Endodermal cell (in vitro differentiated cells): ENCODE measurements at regions not wholly inside any gene's neighbourhood (a gene's known extent, or its start where the extent isn't known, plus 50 kb on each side); places are given as distances from the start of the nearest gene placed in this dataset.

Experiments
- DNase-seq: peaks from one replicate; pipeline ENCODE4 v3.0.0-alpha.2; 2017
- H3K27ac ChIP-seq: 2 replicates; pipeline ENCODE4 v1.5.1; 2013; ENCODE audit warnings: mild to moderate bottlenecking, low read depth, low read length, moderate library complexity
- H3K27me3 ChIP-seq: 2 replicates; pipeline ENCODE4 v1.6.1; 2013; ENCODE audit warnings: mild to moderate bottlenecking, low read length, moderate library complexity; ENCODE audit not compliant: insufficient read depth, control insufficient read depth, poor library complexity, severe bottlenecking
- H3K36me3 ChIP-seq: 2 replicates; pipeline ENCODE4 v1.7.0; 2013; ENCODE audit warnings: mild to moderate bottlenecking, low read length, moderate library complexity; ENCODE audit not compliant: control insufficient read depth, insufficient read depth
- H3K4me1 ChIP-seq: one replicate; pipeline ENCODE4 v1.7.0; 2013; ENCODE audit warnings: low read length; ENCODE audit not compliant: control insufficient read depth, insufficient read depth
- H3K4me3 ChIP-seq: 2 replicates; pipeline ENCODE4 v1.5.1; 2013; ENCODE audit warnings: mild to moderate bottlenecking, low read length, moderate library complexity
- H3K9ac ChIP-seq: 2 replicates; pipeline ENCODE4 v1.6.1; 2013; ENCODE audit warnings: mild to moderate bottlenecking, low read length, moderate library complexity; ENCODE audit not compliant: poor library complexity, severe bottlenecking; ENCODE audit errors: extremely low read depth
- H3K9me3 ChIP-seq: 2 replicates; pipeline ENCODE4 v1.6.1; 2013; ENCODE audit warnings: mild to moderate bottlenecking, low read length, moderate library complexity; ENCODE audit not compliant: control insufficient read depth
- H3K27ac Mint-ChIP-seq: 2 replicates; pipeline ENCODE4 v1.8.0; 2020; ENCODE audit warnings: mixed read lengths
- H3K27me3 Mint-ChIP-seq: 2 replicates; pipeline ENCODE4 v1.8.0; 2021; ENCODE audit warnings: mild to moderate bottlenecking, mixed read lengths; ENCODE audit not compliant: insufficient read depth
- H3K36me3 Mint-ChIP-seq: 2 replicates; pipeline ENCODE4 v1.8.0; 2020; ENCODE audit warnings: low read depth, mixed read lengths
- H3K4me1 Mint-ChIP-seq: 2 replicates; pipeline ENCODE4 v1.8.0; 2020; ENCODE audit warnings: mixed read lengths
- H3K4me3 Mint-ChIP-seq: 2 replicates; pipeline ENCODE4 v1.8.0; 2020; ENCODE audit warnings: mild to moderate bottlenecking, moderate library complexity, mixed read lengths
- H3K9me3 Mint-ChIP-seq: 2 replicates; pipeline ENCODE4 v1.8.0; 2020; ENCODE audit warnings: mild to moderate bottlenecking, mixed read lengths
- CTCF ChIP-seq: fragments of 200-600 bp; sonication (generic); conservative IDR thresholded peaks from 2 replicates; pipeline ENCODE4 v1.5.0; 2021; ENCODE audit warnings: antibody characterized with exemption, mild to moderate bottlenecking
- WGBS, 2 experiments: methylation state at CpG; one replicate each; pipeline versions ENCODE4 v1.1.5 to v1.1.7; 2013; ENCODE audit warnings: missing lambda C conversion rate in 2 of 2, mixed read lengths in 1 of 2; ENCODE audit not compliant: insufficient coverage in 1 of 2, insufficient read length in 1 of 2; 5-methylcytosine and 5-hydroxymethylcytosine counted together

DNA sequence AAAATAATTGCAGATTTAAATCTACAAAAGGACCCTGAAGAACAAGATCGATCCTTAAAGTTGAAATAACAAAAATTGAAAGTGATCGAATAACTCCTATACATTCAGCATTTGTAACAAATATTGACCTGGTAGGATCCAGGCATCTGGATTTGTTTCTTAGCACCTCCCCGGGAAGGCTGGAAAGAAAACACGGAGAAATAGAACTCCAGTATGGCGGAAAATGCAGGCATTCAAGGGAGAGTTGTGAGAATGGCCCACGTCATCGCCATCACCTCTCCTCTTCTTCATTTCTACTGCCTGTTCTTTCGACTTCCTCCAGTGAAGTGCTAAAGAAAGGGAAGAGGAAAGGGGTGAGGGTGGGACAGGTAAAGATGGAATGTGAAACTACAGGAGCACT is 242.3 kb upstream of the TFAP2D start:
- H3K4me1 ChIP-seq = no peaks in the 10 kb centered on the region
- Mint-ChIP-seq H3K9me3 (no peaks in the 10 kb centered on the region), H3K4me1 (no peaks in the 10 kb centered on the region), H3K27me3 (no peaks in the 10 kb centered on the region), H3K27ac (no peak overlapping the region), H3K36me3 (no peaks in the 10 kb centered on the region), H3K4me3 (no peak overlapping the region)
- no peak overlapping the region for H3K27ac ChIP-seq
- H3K9ac ChIP-seq = no peak overlapping the region
- H3K4me3 ChIP-seq = no peak overlapping the region
- 94 to 100% methylated on average over 4 to 7 of the region's 8 CpGs for WGBS, 2 experiments
- H3K9me3 ChIP-seq = no peaks in the 10 kb centered on the region
- H3K27me3 ChIP-seq = no peaks in the 10 kb centered on the region
- H3K36me3 ChIP-seq = no peaks in the 10 kb centered on the region
- TF ChIP-seq CTCF = no peak
- no peak for DNase-seq

DNA sequence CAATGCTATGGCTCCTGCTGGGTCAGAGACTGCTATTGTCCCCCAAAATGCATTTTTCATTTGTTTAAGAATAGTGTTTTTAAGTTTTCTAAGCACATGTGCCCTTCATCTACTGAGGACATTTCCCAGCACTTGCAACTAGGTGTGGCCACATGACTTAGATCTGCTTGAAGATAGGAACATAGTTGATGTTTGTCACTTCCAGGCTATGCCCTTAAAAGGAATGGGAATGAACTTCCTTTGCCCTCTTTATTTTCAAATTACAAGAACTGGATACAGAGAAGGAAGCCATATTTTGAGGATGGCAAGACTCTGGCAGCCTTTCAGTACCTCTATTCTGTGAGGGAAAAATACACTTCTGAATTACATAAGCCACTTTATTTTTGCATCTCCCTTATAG is 203.0 kb upstream of the TFAP2D start:
- no peak for DNase-seq
- Histone ChIP-seq H3K27me3 (no peaks in the 10 kb centered on the region), H3K9ac (no peak overlapping the region), H3K27ac (no peak overlapping the region), H3K9me3 (no peaks in the 10 kb centered on the region), H3K36me3 (no peaks in the 10 kb centered on the region), H3K4me3 (no peak overlapping the region), H3K4me1 (no peaks in the 10 kb centered on the region)
- no peak for TF ChIP-seq CTCF
- Mint-ChIP-seq H3K36me3 (no peaks in the 10 kb centered on the region), H3K9me3 (no peaks in the 10 kb centered on the region), H3K27me3 (no peaks in the 10 kb centered on the region), H3K27ac (no peak overlapping the region), H3K4me1 (no peaks in the 10 kb centered on the region), H3K4me3 (no peak overlapping the region)

DNA sequence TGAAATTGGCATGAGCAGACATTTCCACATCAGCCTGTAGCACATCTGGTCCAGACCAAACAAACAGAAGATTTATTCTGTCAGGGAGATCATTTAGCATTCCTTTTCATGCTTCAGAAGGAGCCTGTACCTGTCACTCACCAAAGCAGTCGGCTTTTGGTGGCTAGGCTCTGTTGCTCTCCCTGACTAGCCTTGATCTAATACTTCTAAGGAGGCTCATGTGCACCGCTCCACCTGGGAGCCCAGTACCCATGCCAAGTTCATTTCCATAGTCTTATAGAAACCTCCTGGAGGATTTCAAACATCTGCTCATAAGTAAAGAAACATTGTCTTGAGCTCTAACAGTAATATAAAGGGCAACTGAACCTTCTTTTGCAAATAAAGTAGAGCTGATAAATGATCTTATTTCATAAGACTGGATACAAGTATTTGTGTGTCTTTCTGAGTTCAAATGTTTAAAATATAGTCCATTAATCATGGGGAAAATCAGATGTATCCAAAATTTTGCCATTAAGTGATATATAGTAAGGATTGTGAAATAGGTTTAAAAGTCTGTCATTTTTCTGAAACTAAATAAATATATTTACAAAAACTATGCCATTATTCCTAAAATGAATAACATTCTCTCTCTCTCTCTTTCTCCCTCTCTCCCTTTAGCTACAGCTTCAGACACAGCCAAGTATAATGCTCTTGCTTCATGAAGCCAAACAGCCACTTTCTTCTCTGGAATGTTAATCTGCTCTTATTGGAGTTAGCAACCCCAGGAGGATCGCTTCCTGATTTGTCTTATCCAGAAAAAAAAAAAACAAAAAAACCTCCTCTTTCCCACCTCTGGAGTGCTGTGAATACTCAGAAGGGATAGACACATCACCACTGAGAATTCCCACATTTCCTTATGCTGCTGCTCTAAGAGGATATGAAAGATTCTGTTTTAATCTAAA is 192.7 kb upstream of the TFAP2D start:
- Histone ChIP-seq H3K4me1 (peaks cover 4% of the 10 kb centered on the region), H3K9ac (no peak overlapping the region), H3K36me3 (no peaks in the 10 kb centered on the region), H3K9me3 (no peaks in the 10 kb centered on the region), H3K4me3 (no peak overlapping the region), H3K27me3 (peaks cover 16% of the 10 kb centered on the region), H3K27ac (no peak overlapping the region)
- TF ChIP-seq CTCF = no peak
- Mint-ChIP-seq H3K4me3 (no peak overlapping the region), H3K9me3 (no peaks in the 10 kb centered on the region), H3K27ac (no peak overlapping the region), H3K27me3 (peaks cover 11% of the 10 kb centered on the region), H3K36me3 (no peaks in the 10 kb centered on the region), H3K4me1 (peaks cover 19% of the 10 kb centered on the region)
- WGBS, 2 experiments = 60 to 67% methylated on average over 1 to 3 of the region's 3 CpGs
- DNase-seq = peak; percentile 40
